Naive thymus-derived CD8-positive, alpha-beta T cell (primary cell): ENCODE measurements at regions not wholly inside any gene's neighbourhood (a gene's known extent, or its start where the extent isn't known, plus 50 kb on each side); places are given as distances from the start of the nearest gene placed in this dataset.

Experiments used
- ATAC-seq, 2 donors: fragments of 150-1000 bp; cut with Tn5 transposase in 1 of 2; sonication (Bioruptor Pico), chemical (Tn5 transposase) in 1 of 2; 1 replicate in 1 of 2; 2 replicates in 1 of 2; pipeline ENCODE4 v1.10.0; 2021; ENCODE audit warnings: mild to moderate bottlenecking in 2 of 2, moderate library complexity in 2 of 2
- POLR2A ChIA-PET: fragments of 350-600 bp; sonication (Branson Sonifier 250); formaldehyde crosslinking; loops from one replicate; lab custom pipeline; 2021; ENCODE audit warnings: antibody characterized with exemption; lab: Charles Lee
- DNase-seq, 10 donors: peaks; one replicate each; pipeline versions ENCODE4 v3.0.0 to v3.0.0-alpha.2; 2020 to 2022
- H3K27ac Mint-ChIP-seq, 10 donors: one replicate each; pipeline ENCODE4 v1.8.0; 2020 to 2022; ENCODE audit warnings: mild to moderate bottlenecking in 10 of 10, mixed read lengths in 10 of 10, moderate library complexity in 4 of 10, inconsistent platforms in 1 of 10
- H3K27me3 Mint-ChIP-seq, 5 donors: one replicate each; pipeline ENCODE4 v1.8.0; 2021 to 2022; ENCODE audit warnings: mixed read lengths in 5 of 5
- H3K36me3 Mint-ChIP-seq, 3 donors: one replicate each; pipeline ENCODE4 v1.8.0; 2020 to 2022; ENCODE audit warnings: mixed read lengths in 3 of 3, mild to moderate bottlenecking in 2 of 3, inconsistent platforms in 1 of 3
- H3K4me1 Mint-ChIP-seq, 4 donors: one replicate each; pipeline ENCODE4 v1.8.0; 2021 to 2022; ENCODE audit warnings: mixed read lengths in 4 of 4
- H3K4me3 Mint-ChIP-seq, 10 donors: one replicate each; pipeline ENCODE4 v1.8.0; 2020 to 2022; ENCODE audit warnings: mild to moderate bottlenecking in 10 of 10, mixed read lengths in 10 of 10, moderate library complexity in 6 of 10, inconsistent platforms in 1 of 10
- H3K9me3 Mint-ChIP-seq, 9 donors: one replicate each; pipeline ENCODE4 v1.8.0; 2020 to 2022; ENCODE audit warnings: mixed read lengths in 9 of 9, mild to moderate bottlenecking in 3 of 9, inconsistent platforms in 1 of 9, moderate library complexity in 1 of 9

GRCh38 chr2:118255771-118256372 lies 167.6 kb downstream of the INSIG2 start:
- Mint-ChIP-seq H3K27me3 (peaks cover 15 to 41% (median 25%) of the 10 kb centered on the region in 5 donors), H3K9me3 (peaks cover 0 to 3% (median 0%) of the 10 kb centered on the region in 9 donors), H3K4me1 (no peaks in the 10 kb centered on the region), H3K27ac (no peak overlapping the region), H3K4me3 (no peak overlapping the region), H3K36me3 (no peaks in the 10 kb centered on the region)
- POLR2A ChIA-PET = no interaction called here
- DNase-seq = no peak
- no peak for ATAC-seq

GRCh38 chr2:118255301-118255700 lies 167.0 kb downstream of the INSIG2 start:
- Mint-ChIP-seq H3K9me3 (peaks cover 0 to 3% (median 0%) of the 10 kb centered on the region in 9 donors), H3K4me3 (no peak overlapping the region)
- POLR2A ChIA-PET = no interaction called here

DNA sequence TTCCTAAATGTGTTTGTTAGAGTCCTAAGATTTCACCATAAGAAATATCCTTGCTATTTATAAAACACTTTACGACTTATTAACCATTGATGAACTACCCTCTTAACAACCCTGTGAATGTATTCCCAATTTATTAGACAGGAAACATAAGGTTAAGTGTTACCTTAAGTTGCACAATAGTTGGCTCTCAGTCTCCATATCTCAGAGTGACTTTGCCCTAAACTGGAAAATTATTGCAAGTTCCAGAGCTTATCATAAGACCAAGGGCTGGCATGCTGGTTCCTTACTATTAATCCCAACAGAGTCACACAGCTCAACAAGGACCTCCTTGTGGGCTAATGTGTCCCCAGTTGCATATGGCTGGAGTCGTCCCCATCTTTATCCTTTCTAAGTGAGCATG lies 165.8 kb downstream of the INSIG2 start:
- ATAC-seq (no peak), DNase-seq (no peak)
- no peaks in the 10 kb centered on the region for H3K36me3 Mint-ChIP-seq
- H3K27me3 Mint-ChIP-seq = peaks cover 17 to 45% (median 29%) of the 10 kb centered on the region in 5 donors
- POLR2A ChIA-PET = no interaction called here
- no peak overlapping the region for H3K27ac Mint-ChIP-seq
- no peak overlapping the region for H3K4me3 Mint-ChIP-seq
- no peaks in the 10 kb centered on the region for H3K4me1 Mint-ChIP-seq
- H3K9me3 Mint-ChIP-seq = peaks cover 0 to 3% (median 0%) of the 10 kb centered on the region in 9 donors

More at GRCh38 chr2:118255301-118255700, 167.0 kb downstream of the INSIG2 start:
- H3K27ac Mint-ChIP-seq = no peak overlapping the region
- H3K4me1 Mint-ChIP-seq = no peaks in the 10 kb centered on the region
- H3K36me3 Mint-ChIP-seq = no peaks in the 10 kb centered on the region
- no peak for ATAC-seq
- DNase-seq = no peak
- H3K27me3 Mint-ChIP-seq = peaks cover 14 to 38% (median 25%) of the 10 kb centered on the region in 5 donors

DNA sequence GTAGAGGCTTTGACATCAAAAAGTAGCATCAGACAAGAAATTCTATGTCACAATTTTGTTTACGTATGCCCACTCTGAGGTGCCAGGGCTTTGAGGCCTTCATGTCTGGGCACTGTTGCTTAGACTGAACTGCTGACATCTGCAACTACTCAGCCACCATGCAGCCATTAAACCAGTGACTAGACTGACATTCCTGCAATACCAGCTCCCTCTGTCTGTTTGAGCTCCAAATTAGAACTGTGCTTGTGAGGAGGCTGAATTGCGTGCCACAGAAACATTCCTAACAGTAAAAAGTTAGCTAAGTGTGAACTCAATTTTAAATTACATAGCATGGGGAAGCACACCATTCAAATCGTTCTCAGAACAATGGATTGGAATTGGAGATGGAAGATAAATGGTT lies 163.2 kb downstream of the INSIG2 start:
- H3K27me3 Mint-ChIP-seq = peaks cover 9 to 33% (median 16%) of the 10 kb centered on the region in 5 donors
- no peak for ATAC-seq

DNA sequence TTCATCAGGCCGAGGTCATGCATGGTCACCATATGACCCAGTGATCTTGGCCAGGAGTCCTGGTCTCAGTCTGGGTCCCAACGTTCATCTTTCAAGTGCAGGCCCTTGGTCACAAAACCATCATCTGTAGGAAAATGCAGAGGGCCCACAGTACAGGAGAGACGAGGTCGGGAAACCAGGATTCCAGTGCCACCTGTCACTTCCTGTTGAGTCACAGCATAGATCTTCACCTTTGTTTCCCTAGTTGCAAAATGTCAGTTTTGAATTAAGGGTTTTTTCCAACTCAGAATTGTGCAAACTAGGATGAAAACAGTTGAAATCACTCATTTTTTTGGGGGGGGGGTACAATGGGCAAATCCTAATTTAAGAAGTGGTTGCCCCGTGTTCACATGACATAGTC lies 162.2 kb downstream of the INSIG2 start:
- H3K36me3 Mint-ChIP-seq = no peaks in the 10 kb centered on the region
- peaks cover 7 to 27% (median 19%) of the 10 kb centered on the region in 5 donors for H3K27me3 Mint-ChIP-seq
- POLR2A ChIA-PET = no interaction called here
- no peaks in the 10 kb centered on the region for H3K9me3 Mint-ChIP-seq
- no peak for DNase-seq
- H3K4me1 Mint-ChIP-seq = no peaks in the 10 kb centered on the region
- no peak for ATAC-seq
- H3K4me3 Mint-ChIP-seq = no peak overlapping the region
- no peak overlapping the region for H3K27ac Mint-ChIP-seq

More for the DNA sequence above, 163.2 kb downstream of the INSIG2 start:
- Mint-ChIP-seq H3K27ac (no peak overlapping the region), H3K4me3 (no peak overlapping the region), H3K36me3 (no peaks in the 10 kb centered on the region), H3K9me3 (no peaks in the 10 kb centered on the region), H3K4me1 (no peaks in the 10 kb centered on the region)
- DNase-seq = no peak
- POLR2A ChIA-PET = no interaction called here

- Mint-ChIP-seq H3K27ac (no peak overlapping the region), H3K27me3 (peaks cover 3 to 25% (median 19%) of the 10 kb centered on the region in 5 donors), H3K9me3 (no peaks in the 10 kb centered on the region), H3K4me1 (no peaks in the 10 kb centered on the region), H3K36me3 (no peaks in the 10 kb centered on the region), H3K4me3 (no peak overlapping the region)
- no peak for DNase-seq
- POLR2A ChIA-PET = no interaction called here
- ATAC-seq = no peak
Observed at GRCh38 chr2:118250001-118250400, 161.7 kb downstream of the INSIG2 start.

DNA sequence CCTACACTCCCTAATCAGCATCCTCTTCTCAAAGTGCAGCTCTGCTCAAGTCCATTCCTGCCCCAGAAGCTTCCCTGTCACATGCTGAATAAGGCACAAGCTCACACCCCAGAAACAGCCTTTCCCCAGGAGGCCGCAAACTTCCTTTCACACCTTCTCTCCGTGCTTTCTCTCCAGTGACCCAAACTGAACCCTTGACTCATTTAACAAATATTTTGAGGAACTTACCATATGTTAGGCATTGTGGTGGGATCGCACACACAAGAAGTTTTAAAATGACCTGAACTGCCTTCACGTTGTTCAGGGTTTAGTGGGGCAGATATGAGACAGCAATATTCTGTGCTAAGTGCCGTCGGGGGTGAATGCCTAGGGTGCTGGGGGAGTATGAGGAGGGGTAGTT lies 161.3 kb downstream of the INSIG2 start:
- no peak for ATAC-seq
- POLR2A ChIA-PET = no interaction called here
- DNase-seq = no peak

DNA sequence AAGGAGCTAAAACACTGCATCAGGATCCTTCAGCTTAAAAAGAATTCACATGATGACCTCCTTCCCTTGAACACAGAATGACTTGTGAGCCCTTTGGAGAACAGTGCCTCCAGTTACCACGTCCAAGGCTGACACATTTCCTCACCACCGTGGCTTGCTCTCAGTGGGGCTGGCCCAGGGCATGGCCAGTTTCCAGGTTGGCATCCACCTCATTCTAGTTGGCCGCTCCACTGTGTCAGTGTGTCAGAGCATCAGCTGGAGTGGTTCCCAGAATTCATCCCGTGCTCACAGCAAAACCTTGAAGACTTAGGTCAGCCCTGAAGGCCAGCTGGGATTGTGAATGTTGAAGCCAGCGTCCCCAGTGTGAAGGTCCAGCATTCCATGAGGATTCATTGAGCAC lies 158.5 kb downstream of the INSIG2 start:
- no peak overlapping the region for H3K4me3 Mint-ChIP-seq
- H3K27me3 Mint-ChIP-seq = peaks cover 22 to 49% (median 31%) of the 10 kb centered on the region in 5 donors
- ATAC-seq (no peak), DNase-seq (no peak)
- H3K36me3 Mint-ChIP-seq = no peaks in the 10 kb centered on the region
- POLR2A ChIA-PET = no interaction called here
- peaks cover 0 to 2% (median 0%) of the 10 kb centered on the region in 4 donors for H3K4me1 Mint-ChIP-seq
- no peak overlapping the region for H3K27ac Mint-ChIP-seq
- H3K9me3 Mint-ChIP-seq = no peaks in the 10 kb centered on the region

More for the DNA sequence above, 161.3 kb downstream of the INSIG2 start:
- Mint-ChIP-seq H3K27me3 (peaks cover 5 to 27% (median 23%) of the 10 kb centered on the region in 5 donors), H3K9me3 (no peaks in the 10 kb centered on the region), H3K36me3 (no peaks in the 10 kb centered on the region), H3K4me1 (no peaks in the 10 kb centered on the region), H3K4me3 (no peak overlapping the region), H3K27ac (no peak overlapping the region)

- H3K4me1 Mint-ChIP-seq = peaks cover 0 to 2% (median 0%) of the 10 kb centered on the region in 4 donors
- no peak overlapping the region for H3K27ac Mint-ChIP-seq
- POLR2A ChIA-PET = no interaction called here
- H3K4me3 Mint-ChIP-seq = no peak overlapping the region
- DNase-seq (no peak), ATAC-seq (no peak)
- no peaks in the 10 kb centered on the region for H3K9me3 Mint-ChIP-seq
- H3K27me3 Mint-ChIP-seq = peaks cover 24 to 52% (median 31%) of the 10 kb centered on the region in 5 donors
- no peaks in the 10 kb centered on the region for H3K36me3 Mint-ChIP-seq
Observed at GRCh38 chr2:118246079-118246478, 157.8 kb downstream of the INSIG2 start.

DNA sequence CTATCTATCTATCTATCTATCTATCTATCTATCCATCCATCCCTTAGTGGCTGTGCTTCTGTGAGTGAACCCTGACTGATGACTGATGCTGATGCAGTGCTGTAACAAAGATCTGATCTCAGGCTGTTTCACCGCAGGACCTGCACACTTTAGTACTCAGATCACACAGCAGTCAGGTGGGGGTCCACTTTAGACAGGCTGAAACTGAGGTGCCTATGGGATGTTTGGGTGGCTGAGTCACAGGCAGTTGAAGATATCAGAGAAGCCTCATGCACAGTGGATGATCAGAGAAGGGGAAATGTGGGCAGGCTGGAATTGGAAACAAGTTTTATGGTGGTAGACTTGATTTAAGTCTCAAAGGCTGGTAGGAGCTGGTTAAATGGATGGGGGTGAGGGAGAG lies 156.4 kb downstream of the INSIG2 start:
- Mint-ChIP-seq H3K27ac (no peak overlapping the region), H3K36me3 (peaks cover 0 to 2% (median 0%) of the 10 kb centered on the region in 3 donors), H3K9me3 (peaks cover 0 to 2% (median 0%) of the 10 kb centered on the region in 9 donors), H3K4me3 (no peak overlapping the region), H3K4me1 (peaks cover 0 to 2% (median 0%) of the 10 kb centered on the region in 4 donors), H3K27me3 (peaks cover 20 to 51% (median 30%) of the 10 kb centered on the region in 5 donors)
- DNase-seq (no peak), ATAC-seq (no peak)
- POLR2A ChIA-PET = no interaction called here

DNA sequence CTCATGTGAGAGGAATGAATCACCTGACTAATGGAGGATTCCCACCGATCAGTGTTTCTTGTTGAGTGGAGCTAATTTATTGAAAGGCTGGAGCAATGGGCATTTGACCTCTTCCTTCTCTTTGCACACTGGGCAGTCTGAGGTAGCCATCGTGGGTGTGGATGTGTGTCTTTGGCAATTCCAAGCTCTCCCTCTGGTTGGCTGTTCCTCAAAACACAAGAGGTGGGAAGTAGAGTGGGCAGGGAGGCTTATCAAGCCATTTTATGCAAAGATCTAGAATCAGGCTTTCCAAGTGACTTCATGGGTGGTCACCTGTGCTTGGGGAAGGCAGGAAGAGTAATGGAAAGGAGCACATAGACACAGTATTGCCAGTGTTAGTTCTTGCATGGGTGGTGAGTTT lies 154.8 kb downstream of the INSIG2 start:
- peaks cover 0 to 10% (median 0%) of the 10 kb centered on the region in 3 donors for H3K36me3 Mint-ChIP-seq
- POLR2A ChIA-PET = no interaction called here

DNA sequence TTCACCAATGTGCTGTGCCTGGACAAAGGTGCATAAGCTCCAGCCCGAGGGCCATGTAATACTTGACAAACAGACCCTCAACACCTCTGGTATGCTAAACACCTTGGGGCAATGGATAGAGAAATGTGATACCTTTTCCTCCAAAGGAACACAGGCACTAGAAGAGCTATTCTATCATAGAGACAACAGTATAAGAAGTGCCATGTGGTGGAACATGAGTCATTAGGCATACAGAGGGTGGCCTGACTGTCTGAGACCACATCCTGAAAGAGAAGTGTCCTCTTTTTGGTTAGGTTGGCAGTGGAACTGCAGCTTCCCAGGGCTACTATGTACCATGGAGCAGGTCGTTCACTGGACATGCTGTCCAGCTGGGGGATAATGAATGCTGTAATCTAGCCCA lies 153.9 kb downstream of the INSIG2 start:
- no peak overlapping the region for H3K27ac Mint-ChIP-seq
- no peak for ATAC-seq
- peaks cover 0 to 2% (median 0%) of the 10 kb centered on the region in 4 donors for H3K4me1 Mint-ChIP-seq
- H3K36me3 Mint-ChIP-seq = peaks cover 0 to 18% (median 0%) of the 10 kb centered on the region in 3 donors
- no peak for DNase-seq
- no peak overlapping the region for H3K4me3 Mint-ChIP-seq
- peaks cover 0 to 21% (median 4%) of the 10 kb centered on the region in 9 donors for H3K9me3 Mint-ChIP-seq
- peaks cover 30 to 62% (median 42%) of the 10 kb centered on the region in 5 donors for H3K27me3 Mint-ChIP-seq
- POLR2A ChIA-PET = no interaction called here

More for the DNA sequence above, 154.8 kb downstream of the INSIG2 start:
- H3K27me3 Mint-ChIP-seq = peaks cover 27 to 54% (median 37%) of the 10 kb centered on the region in 5 donors
- no peak overlapping the region for H3K27ac Mint-ChIP-seq
- no peak overlapping the region for H3K4me3 Mint-ChIP-seq
- H3K4me1 Mint-ChIP-seq = peaks cover 0 to 2% (median 0%) of the 10 kb centered on the region in 4 donors
- ATAC-seq = no peak
- DNase-seq = no peak
- H3K9me3 Mint-ChIP-seq = peaks cover 0 to 13% (median 4%) of the 10 kb centered on the region in 9 donors

DNA sequence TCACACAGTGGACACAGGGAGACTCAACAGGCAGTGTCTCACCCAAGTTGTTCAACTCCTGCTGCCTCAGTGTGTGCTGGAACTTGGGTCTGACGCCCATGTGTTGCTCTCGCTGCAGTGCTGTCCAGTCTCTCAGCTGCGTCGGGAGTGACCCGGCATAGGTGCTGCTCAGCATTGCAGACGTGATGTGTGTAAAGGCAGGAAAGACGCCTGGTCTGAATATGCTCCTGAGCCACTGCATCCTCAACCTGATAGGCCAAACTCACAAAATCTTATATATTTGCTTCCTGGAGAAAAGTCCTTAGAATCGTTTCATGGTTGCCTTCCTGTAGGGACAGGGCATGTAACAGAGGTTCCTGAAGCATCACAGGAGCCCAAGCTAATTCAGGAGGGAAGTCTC lies 152.9 kb downstream of the INSIG2 start:
- peaks cover 31 to 67% (median 48%) of the 10 kb centered on the region in 5 donors for H3K27me3 Mint-ChIP-seq
- no peak for ATAC-seq
- no peak for DNase-seq
- H3K36me3 Mint-ChIP-seq = peaks cover 0 to 23% (median 0%) of the 10 kb centered on the region in 3 donors
- H3K9me3 Mint-ChIP-seq = peaks cover 0 to 26% (median 4%) of the 10 kb centered on the region in 9 donors
- POLR2A ChIA-PET = no interaction called here
- peaks cover 0 to 2% (median 0%) of the 10 kb centered on the region in 4 donors for H3K4me1 Mint-ChIP-seq
- no peak overlapping the region for H3K4me3 Mint-ChIP-seq
- no peak overlapping the region for H3K27ac Mint-ChIP-seq
